ENCODE measurements at regions not wholly inside any gene's neighbourhood (a gene's known extent, or its start where the extent isn't known, plus 50 kb on each side); places are given as distances from the start of the nearest gene placed in this dataset.

DNA sequence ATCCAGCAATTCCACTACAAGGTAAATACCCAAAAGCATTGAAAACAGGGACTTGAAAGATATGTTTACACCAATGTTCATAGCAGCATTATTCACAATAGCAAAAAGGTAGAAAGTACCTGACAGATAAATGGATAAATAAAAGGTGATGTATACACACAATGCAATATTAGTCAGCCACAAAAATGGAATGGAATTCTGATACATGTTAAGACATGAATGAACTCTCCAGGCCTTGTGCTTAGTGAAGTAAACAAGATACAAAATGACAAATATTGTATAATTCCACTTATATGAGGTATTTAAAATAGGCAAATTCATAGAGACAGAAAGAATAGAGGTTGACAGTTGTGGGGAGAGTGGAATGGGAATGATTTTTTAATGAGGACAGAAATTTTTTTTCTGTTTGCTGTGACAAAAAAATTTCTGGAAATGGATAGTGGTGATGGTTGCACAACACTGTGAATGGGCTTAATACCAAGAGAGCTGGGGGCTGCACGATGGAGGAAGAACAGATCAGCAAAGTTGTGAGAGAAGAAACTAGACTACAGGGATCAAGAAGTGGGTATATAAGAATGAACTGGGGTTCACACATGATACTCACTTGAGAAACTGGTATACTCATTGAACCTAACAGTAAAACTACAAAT lies 137.2 kb downstream of the MZT1 start:
- H3K27ac ChIP-seq = no peak overlapping the region
- no peak overlapping the region for H3K4me3 ChIP-seq
- H3K4me1 ChIP-seq = no peaks in the 10 kb centered on the region
- no peak for TF ChIP-seq Cebpa-rat (IDR thresholded peaks at IDR 0.05)
- H3K27me3 ChIP-seq = no peaks in the 10 kb centered on the region
- no peak overlapping the region for H3K4me2 ChIP-seq
- H4K20me1 ChIP-seq = no peaks in the 10 kb centered on the region
- no peaks in the 10 kb centered on the region for H3K36me3 ChIP-seq
- H3K9ac ChIP-seq = no peak overlapping the region
- no peaks in the 10 kb centered on the region for H3K9me3 ChIP-seq

DNA sequence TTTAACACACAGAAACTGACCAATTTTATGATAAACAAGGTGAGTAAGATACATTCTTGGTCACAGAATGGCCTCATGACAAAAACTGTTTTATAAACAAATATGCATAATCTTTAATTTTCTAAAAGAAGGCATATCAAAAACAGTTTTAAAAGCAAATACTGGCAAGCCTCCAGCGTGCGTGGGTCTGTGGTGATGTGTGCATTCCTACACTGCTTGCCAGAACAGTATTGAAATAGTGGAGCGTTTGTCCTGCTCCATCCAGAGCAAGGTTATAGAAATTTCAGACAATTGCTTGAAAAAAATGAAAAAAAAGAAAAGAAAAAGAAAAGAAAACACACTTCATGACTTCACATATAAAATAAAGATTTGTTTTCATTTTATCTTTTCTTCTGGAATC lies 140.9 kb downstream of the MZT1 start:
- H3K4me1 ChIP-seq = no peaks in the 10 kb centered on the region
- H3K27ac ChIP-seq = no peak overlapping the region
- no peaks in the 10 kb centered on the region for H3K9me3 ChIP-seq
- no peaks in the 10 kb centered on the region for H3K36me3 ChIP-seq
- TF ChIP-seq Cebpa-rat (IDR thresholded peaks at IDR 0.05) = no peak
- H3K4me2 ChIP-seq = no peak overlapping the region
- H3K27me3 ChIP-seq = no peaks in the 10 kb centered on the region
- no peak overlapping the region for H3K9ac ChIP-seq
- no peaks in the 10 kb centered on the region for H4K20me1 ChIP-seq
- H3K4me3 ChIP-seq = no peak overlapping the region

DNA sequence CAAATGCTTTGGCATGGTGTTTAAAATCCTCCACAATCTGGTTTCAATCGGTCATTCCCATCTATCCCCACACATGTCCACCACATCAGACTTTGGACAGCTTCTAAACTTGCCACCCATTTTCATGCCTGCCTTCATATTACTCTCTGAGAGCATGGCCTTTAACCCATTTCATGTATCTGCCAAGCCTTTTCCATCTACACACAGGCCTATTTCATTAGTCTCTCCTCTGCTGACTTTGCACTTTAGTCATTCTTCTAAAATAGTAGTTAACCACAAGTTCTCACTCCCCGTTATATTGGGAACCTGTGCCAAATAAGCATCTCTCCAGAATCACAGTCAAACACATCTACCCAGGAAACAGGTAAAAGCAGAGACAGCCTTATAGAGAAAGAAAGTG lies 142.2 kb downstream of the MZT1 start:
- no peak overlapping the region for H3K27ac ChIP-seq
- no peaks in the 10 kb centered on the region for H3K9me3 ChIP-seq
- TF ChIP-seq Cebpa-rat (IDR thresholded peaks at IDR 0.05) = no peak
- no peaks in the 10 kb centered on the region for H3K36me3 ChIP-seq
- no peak overlapping the region for H3K4me2 ChIP-seq
- H3K9ac ChIP-seq = no peak overlapping the region
- H4K20me1 ChIP-seq = no peaks in the 10 kb centered on the region
- no peaks in the 10 kb centered on the region for H3K4me1 ChIP-seq
- H3K4me3 ChIP-seq = no peak overlapping the region
- no peaks in the 10 kb centered on the region for H3K27me3 ChIP-seq

DNA sequence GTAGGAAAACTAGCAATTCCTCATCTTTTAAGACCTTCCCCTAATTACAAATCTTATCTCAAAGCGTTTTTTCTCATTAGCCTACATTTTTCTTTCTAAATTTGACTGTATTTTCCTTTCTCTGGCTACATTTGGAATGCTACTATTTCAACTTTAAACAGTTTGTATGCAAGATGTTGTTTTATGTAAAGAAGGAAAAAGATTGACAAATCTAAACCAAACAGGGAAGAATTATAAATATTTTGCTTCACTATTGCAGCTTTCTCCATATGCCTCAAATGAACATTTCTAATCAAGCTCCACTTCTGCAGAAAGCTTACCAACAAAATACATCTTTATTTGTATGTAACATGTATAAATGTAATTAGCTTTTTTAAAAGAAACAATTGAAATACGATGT lies 156.2 kb downstream of the MZT1 start:
- H3K4me2 ChIP-seq = no peak overlapping the region
- H4K20me1 ChIP-seq = no peaks in the 10 kb centered on the region
- H3K36me3 ChIP-seq = no peaks in the 10 kb centered on the region
- TF ChIP-seq Cebpa-rat (IDR thresholded peaks at IDR 0.05) = no peak
- no peaks in the 10 kb centered on the region for H3K9me3 ChIP-seq
- H3K9ac ChIP-seq = no peak overlapping the region
- no peaks in the 10 kb centered on the region for H3K27me3 ChIP-seq
- H3K4me3 ChIP-seq = no peak overlapping the region
- H3K4me1 ChIP-seq = no peaks in the 10 kb centered on the region
- H3K27ac ChIP-seq = no peak overlapping the region

DNA sequence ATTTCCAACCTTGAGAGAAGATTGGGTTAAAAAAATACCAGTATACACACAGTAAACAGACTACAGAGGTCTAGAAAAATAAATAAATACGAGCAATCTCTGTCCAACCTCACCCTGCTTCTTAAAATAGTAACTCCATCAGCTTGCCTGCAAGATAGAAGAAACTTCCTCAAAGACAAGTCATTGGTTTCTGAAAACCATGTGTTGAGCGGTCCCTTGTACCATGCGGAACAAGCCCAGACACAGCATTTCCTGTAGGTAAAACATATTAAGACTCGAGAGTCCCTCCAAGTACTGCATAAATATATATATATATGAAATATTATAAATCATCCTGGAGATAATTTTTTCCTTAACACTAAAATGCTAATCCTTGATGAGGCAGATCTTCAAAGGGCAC lies 157.4 kb downstream of the MZT1 start:
- H3K4me1 ChIP-seq = no peaks in the 10 kb centered on the region
- no peak overlapping the region for H3K4me2 ChIP-seq
- no peaks in the 10 kb centered on the region for H4K20me1 ChIP-seq
- no peaks in the 10 kb centered on the region for H3K27me3 ChIP-seq
- no peaks in the 10 kb centered on the region for H3K9me3 ChIP-seq
- no peak overlapping the region for H3K4me3 ChIP-seq
- no peaks in the 10 kb centered on the region for H3K36me3 ChIP-seq
- H3K9ac ChIP-seq = no peak overlapping the region
- H3K27ac ChIP-seq = no peak overlapping the region
- no peak for TF ChIP-seq Cebpa-rat (IDR thresholded peaks at IDR 0.05)

DNA sequence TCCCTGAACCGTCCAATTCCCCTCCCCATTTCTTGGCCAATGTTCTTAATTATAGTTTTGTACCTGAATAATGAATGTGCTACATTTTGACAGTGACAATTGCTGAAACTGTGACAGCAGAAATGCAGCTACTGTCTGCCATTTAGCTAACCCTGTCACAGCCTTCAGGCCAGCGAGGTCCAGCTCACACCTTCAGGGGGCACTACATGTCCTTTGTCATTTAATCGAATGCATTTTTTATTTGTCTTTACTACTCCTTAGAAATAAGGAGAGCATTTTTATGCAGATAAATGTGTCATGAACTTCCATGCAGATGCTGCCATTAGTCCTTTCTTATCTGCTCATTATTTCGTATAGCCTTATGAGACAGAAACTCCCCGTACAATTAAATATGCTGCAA lies 159.9 kb downstream of the MZT1 start:
- Histone ChIP-seq H3K4me2 (no peak overlapping the region), H3K27ac (no peak overlapping the region), H3K36me3 (no peaks in the 10 kb centered on the region), H3K9me3 (no peaks in the 10 kb centered on the region), H3K4me3 (no peak overlapping the region), H4K20me1 (no peaks in the 10 kb centered on the region), H3K4me1 (no peaks in the 10 kb centered on the region), H3K9ac (no peak overlapping the region), H3K27me3 (no peaks in the 10 kb centered on the region)
- no peak for TF ChIP-seq Cebpa-rat (IDR thresholded peaks at IDR 0.05)

DNA sequence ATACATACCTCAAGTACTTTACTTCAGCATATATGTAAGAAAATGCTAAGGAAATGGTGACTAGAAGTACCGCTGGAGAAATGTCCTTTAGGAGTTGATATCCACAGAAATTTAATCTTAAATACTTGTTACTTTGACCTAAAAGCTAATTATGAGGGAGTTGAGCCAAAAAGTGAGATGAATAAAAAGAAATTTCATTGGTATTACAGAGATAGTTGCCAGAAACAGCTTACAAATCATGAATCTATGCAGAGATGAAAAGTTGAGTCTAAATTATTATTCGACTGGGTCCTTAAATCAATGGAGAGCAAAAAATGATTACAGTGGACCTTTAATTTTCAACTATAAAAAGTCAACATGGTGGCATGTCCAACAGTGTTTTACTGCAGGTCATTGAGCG lies 160.9 kb downstream of the MZT1 start:
- no peak overlapping the region for H3K9ac ChIP-seq
- no peak overlapping the region for H3K4me2 ChIP-seq
- H3K9me3 ChIP-seq = no peaks in the 10 kb centered on the region
- H3K4me3 ChIP-seq = no peak overlapping the region
- H4K20me1 ChIP-seq = no peaks in the 10 kb centered on the region
- H3K4me1 ChIP-seq = no peaks in the 10 kb centered on the region
- no peaks in the 10 kb centered on the region for H3K27me3 ChIP-seq
- H3K36me3 ChIP-seq = no peaks in the 10 kb centered on the region
- H3K27ac ChIP-seq = no peak overlapping the region
- TF ChIP-seq Cebpa-rat (IDR thresholded peaks at IDR 0.05) = no peak

DNA sequence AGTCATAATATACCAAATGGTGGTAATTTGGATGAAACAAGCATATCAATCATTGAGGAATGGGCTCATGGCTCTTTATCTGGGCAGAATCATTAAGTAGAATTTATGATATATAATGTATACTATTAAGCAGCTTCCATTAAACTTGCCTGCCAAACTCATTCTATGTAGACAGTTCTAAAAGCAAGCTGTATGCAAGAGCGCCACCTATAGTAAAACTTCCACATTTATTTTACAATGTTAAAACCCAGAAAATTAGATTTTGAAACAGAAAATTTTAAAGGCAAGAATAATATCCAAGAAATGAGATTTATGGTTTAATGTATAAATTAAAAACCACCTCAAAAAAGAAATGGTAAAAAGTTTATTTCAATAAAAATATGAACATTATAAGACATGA lies 161.5 kb downstream of the MZT1 start:
- H3K4me1 ChIP-seq = no peaks in the 10 kb centered on the region

DNA sequence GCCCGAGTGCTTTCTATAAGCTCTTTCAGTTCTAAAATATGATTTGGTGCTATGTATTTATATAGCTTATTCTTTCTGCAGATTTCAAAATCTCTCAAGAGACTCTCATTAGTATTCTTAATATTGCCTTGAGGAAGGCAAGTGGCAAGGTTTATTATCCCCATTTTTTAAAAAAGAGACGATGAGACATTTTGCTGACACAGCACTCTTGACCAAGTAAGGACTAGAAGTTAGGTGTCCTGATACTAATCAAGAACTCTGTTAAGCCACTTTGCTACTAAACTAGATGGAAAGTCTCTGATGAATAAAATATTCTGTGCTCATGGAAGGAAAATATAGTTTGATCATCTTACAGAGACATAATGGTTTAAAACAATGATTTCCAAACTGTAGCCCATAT lies 164.7 kb downstream of the MZT1 start:
- Histone ChIP-seq H3K27ac (no peak overlapping the region), H3K27me3 (no peaks in the 10 kb centered on the region), H3K4me2 (no peak overlapping the region), H3K4me3 (no peak overlapping the region), H4K20me1 (no peaks in the 10 kb centered on the region), H3K9me3 (no peaks in the 10 kb centered on the region), H3K4me1 (no peaks in the 10 kb centered on the region), H3K36me3 (no peaks in the 10 kb centered on the region), H3K9ac (no peak overlapping the region)
- no peak for TF ChIP-seq Cebpa-rat (IDR thresholded peaks at IDR 0.05)

More for the DNA sequence above, 161.5 kb downstream of the MZT1 start:
- H3K9ac ChIP-seq = no peak overlapping the region
- no peaks in the 10 kb centered on the region for H3K9me3 ChIP-seq
- TF ChIP-seq Cebpa-rat (IDR thresholded peaks at IDR 0.05) = no peak
- no peak overlapping the region for H3K4me2 ChIP-seq
- H4K20me1 ChIP-seq = no peaks in the 10 kb centered on the region
- no peaks in the 10 kb centered on the region for H3K27me3 ChIP-seq
- H3K4me3 ChIP-seq = no peak overlapping the region
- no peaks in the 10 kb centered on the region for H3K36me3 ChIP-seq
- no peak overlapping the region for H3K27ac ChIP-seq

DNA sequence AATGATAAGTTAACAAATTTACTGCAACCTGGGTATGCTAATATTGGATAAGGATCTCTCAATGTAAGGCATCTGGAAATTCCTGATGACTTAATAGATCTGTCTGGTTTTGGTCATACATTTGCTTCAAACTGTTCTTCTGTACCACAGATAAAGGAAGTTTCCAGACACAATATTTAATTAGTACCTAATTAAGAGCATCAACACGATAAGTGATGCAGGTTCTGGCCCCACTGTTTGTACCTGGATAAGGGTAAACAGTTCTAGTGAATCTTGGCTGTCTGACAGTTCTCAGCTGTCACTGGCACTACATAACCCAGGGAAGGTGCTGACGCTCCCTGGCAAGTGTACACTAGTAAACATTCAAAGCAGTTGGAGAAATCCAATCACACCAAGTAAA lies 165.6 kb downstream of the MZT1 start:
- H3K9me3 ChIP-seq = no peaks in the 10 kb centered on the region
- no peak for TF ChIP-seq Cebpa-rat (IDR thresholded peaks at IDR 0.05)
- no peaks in the 10 kb centered on the region for H4K20me1 ChIP-seq
- no peak overlapping the region for H3K4me3 ChIP-seq
- no peaks in the 10 kb centered on the region for H3K4me1 ChIP-seq
- H3K27ac ChIP-seq = no peak overlapping the region
- no peak overlapping the region for H3K4me2 ChIP-seq
- no peaks in the 10 kb centered on the region for H3K27me3 ChIP-seq
- no peak overlapping the region for H3K9ac ChIP-seq
- no peaks in the 10 kb centered on the region for H3K36me3 ChIP-seq

DNA sequence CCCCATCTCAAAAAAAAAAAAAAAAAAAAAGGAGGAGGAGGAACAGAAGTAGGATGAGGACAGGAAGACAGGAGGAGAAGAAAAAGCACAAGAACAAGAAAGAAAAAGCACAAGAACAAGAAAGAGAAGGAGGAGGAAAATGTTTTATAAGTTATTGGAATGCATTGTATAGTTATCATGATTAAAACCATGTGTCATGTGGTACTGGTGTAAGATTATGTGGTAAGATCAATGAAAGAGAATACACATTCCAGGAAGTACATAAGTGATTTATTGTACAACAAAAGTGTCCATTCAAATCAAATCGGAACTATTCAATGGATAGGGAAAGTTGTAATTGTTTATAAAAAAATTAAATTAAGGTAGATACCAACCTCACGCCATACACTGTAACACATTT lies 167.7 kb downstream of the MZT1 start:
- H3K9ac ChIP-seq = no peak overlapping the region
- no peak for TF ChIP-seq Cebpa-rat (IDR thresholded peaks at IDR 0.05)

More for the DNA sequence above, 167.7 kb downstream of the MZT1 start:
- no peak overlapping the region for H3K27ac ChIP-seq
- H3K9me3 ChIP-seq = no peaks in the 10 kb centered on the region
- H3K4me1 ChIP-seq = no peaks in the 10 kb centered on the region
- H3K27me3 ChIP-seq = no peaks in the 10 kb centered on the region
- no peak overlapping the region for H3K4me3 ChIP-seq
- H3K36me3 ChIP-seq = no peaks in the 10 kb centered on the region
- H4K20me1 ChIP-seq = no peaks in the 10 kb centered on the region
- H3K4me2 ChIP-seq = no peak overlapping the region

Data from BLaER1 (cell line).